ENCODE measurements at regions not wholly inside any gene's neighbourhood (a gene's known extent, or its start where the extent isn't known, plus 50 kb on each side); places are given as distances from the start of the nearest gene placed in this dataset.

DNA sequence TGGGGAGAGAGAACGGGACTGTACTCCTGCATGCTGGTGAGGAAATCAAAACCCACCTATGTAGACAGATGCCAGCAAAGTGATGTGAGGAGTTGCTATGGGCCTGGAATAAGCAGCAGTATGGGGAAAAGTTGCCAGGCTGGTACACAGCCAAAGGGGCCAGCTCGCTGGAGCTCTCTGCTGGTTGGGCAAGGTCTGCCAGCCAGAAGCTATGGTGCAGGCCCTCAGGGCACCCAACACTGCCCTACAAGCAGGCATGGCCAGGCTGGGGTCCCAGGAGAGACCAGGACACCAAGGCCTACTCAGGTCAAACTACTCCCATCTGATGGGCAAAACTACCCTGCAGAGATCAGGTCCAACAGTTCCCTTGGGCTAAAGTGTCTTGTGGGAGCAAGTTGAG is 916.6 kb downstream of the IPMK start:
- no peak for TF ChIP-seq SIN3A (IDR thresholded peaks at IDR 0.05; ENCODE audit: borderline replicate concordance, insufficient read depth, low read depth, low read length)
- TF ChIP-seq TCF7L2 (IDR thresholded peaks at IDR 0.05; ENCODE audit: low read depth, low read length): no peak
- TF ChIP-seq, protein P1, sequence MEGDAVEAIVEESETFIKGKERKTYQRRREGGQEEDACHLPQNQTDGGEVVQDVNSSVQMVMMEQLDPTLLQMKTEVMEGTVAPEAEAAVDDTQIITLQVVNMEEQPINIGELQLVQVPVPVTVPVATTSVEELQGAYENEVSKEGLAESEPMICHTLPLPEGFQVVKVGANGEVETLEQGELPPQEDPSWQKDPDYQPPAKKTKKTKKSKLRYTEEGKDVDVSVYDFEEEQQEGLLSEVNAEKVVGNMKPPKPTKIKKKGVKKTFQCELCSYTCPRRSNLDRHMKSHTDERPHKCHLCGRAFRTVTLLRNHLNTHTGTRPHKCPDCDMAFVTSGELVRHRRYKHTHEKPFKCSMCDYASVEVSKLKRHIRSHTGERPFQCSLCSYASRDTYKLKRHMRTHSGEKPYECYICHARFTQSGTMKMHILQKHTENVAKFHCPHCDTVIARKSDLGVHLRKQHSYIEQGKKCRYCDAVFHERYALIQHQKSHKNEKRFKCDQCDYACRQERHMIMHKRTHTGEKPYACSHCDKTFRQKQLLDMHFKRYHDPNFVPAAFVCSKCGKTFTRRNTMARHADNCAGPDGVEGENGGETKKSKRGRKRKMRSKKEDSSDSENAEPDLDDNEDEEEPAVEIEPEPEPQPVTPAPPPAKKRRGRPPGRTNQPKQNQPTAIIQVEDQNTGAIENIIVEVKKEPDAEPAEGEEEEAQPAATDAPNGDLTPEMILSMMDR (IDR thresholded peaks at IDR 0.05): no peak
- no peak for TF ChIP-seq POLR2AphosphoS5 (IDR thresholded peaks at IDR 0.05; ENCODE audit: low read depth, low read length)
- TF ChIP-seq, protein P2, sequence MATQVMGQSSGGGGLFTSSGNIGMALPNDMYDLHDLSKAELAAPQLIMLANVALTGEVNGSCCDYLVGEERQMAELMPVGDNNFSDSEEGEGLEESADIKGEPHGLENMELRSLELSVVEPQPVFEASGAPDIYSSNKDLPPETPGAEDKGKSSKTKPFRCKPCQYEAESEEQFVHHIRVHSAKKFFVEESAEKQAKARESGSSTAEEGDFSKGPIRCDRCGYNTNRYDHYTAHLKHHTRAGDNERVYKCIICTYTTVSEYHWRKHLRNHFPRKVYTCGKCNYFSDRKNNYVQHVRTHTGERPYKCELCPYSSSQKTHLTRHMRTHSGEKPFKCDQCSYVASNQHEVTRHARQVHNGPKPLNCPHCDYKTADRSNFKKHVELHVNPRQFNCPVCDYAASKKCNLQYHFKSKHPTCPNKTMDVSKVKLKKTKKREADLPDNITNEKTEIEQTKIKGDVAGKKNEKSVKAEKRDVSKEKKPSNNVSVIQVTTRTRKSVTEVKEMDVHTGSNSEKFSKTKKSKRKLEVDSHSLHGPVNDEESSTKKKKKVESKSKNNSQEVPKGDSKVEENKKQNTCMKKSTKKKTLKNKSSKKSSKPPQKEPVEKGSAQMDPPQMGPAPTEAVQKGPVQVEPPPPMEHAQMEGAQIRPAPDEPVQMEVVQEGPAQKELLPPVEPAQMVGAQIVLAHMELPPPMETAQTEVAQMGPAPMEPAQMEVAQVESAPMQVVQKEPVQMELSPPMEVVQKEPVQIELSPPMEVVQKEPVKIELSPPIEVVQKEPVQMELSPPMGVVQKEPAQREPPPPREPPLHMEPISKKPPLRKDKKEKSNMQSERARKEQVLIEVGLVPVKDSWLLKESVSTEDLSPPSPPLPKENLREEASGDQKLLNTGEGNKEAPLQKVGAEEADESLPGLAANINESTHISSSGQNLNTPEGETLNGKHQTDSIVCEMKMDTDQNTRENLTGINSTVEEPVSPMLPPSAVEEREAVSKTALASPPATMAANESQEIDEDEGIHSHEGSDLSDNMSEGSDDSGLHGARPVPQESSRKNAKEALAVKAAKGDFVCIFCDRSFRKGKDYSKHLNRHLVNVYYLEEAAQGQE (IDR thresholded peaks at IDR 0.05; ENCODE audit: insufficient read depth in 1 of 2, low read depth in 2 of 2, low read length in 1 of 2): no peak
- ATAC-seq: no peak
- no peaks in the 10 kb centered on the region for H3K27me3 ChIP-seq (ENCODE audit: control insufficient read depth, insufficient read depth, low read length)
- DNase-seq (ENCODE audit: low read depth, low spot score): no peak
- intact Hi-C loops (cut with micrococcal nuclease; ENCODE audit: unreplicated experiment): no loop called here
- ChIA-PET CTCF (no interaction called here), POLR2A (interaction anchor here (0.6 kb wide), 1 partner anchor 107 kb away, joined by 4 read pairs; no protein-coding TSS in a partner anchor)
- H3K27ac ChIP-seq (ENCODE audit: low read length): no peak overlapping the region
- in situ Hi-C loops (cut with HindIII; ENCODE audit: low pct_unique_long_range_greater_than_20kb, low sequenced_read_pairs): no loop called here
- no peaks in the 10 kb centered on the region for H3K36me3 ChIP-seq (ENCODE audit: control insufficient read depth, insufficient read depth, low read length)
- BruUV-seq (replicated peaks): no TSS peak
- no peaks in the 10 kb centered on the region for H3K4me1 ChIP-seq (ENCODE audit: control insufficient read depth, insufficient read depth, low read length)
- H3K4me3 ChIP-seq (ENCODE audit: low read depth in 2 of 2, low read length in 2 of 2): no peak overlapping the region
- peaks cover 7% of the 10 kb centered on the region; the same call in 1 of the 2 replicates for H3K9me3 ChIP-seq (ENCODE audit: control insufficient read depth, insufficient read depth, low read depth, low read length)

DNA sequence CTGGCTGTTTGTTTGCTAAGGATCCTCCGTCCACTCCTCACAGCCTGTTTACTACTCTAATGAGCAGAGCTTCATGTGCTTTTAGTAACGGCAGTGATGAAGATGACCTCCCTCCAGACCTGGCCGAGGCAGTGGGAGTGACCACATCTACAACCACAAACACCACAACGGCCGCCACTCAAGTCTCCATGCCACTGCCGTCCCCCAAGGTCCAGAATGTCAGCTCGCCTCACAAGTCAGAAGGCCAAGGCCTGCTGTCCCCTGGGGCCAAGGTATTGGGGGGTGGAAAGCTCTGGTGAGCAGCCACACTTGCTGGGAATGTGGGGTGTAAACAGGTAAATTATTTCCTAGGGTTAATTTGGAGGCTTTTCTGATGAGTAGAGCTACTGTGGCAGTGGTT is 926.4 kb downstream of the IPMK start:
- Histone ChIP-seq H3K4me1 (ENCODE audit: control insufficient read depth, insufficient read depth, low read length) (no peaks in the 10 kb centered on the region), H3K4me3 (ENCODE audit: low read depth in 2 of 2, low read length in 2 of 2) (no peak overlapping the region), H3K9me3 (ENCODE audit: control insufficient read depth, insufficient read depth, low read depth, low read length) (no peaks in the 10 kb centered on the region), H3K36me3 (ENCODE audit: control insufficient read depth, insufficient read depth, low read length) (no peaks in the 10 kb centered on the region), H3K27ac (ENCODE audit: low read length) (no peak overlapping the region), H3K27me3 (ENCODE audit: control insufficient read depth, insufficient read depth, low read length) (no peaks in the 10 kb centered on the region)
- DNase-seq (ENCODE audit: low read depth, low spot score): no peak
- ATAC-seq: no peak
- CTCF ChIA-PET: no interaction called here
- in situ Hi-C loops (cut with HindIII; ENCODE audit: low pct_unique_long_range_greater_than_20kb, low sequenced_read_pairs): no loop called here
- intact Hi-C loops (cut with micrococcal nuclease; ENCODE audit: unreplicated experiment): no loop called here
- BruUV-seq (replicated peaks): no TSS peak
- TF ChIP-seq TCF7L2 (IDR thresholded peaks at IDR 0.05; ENCODE audit: low read depth, low read length) (no peak), SIN3A (IDR thresholded peaks at IDR 0.05; ENCODE audit: borderline replicate concordance, insufficient read depth, low read depth, low read length) (no peak), POLR2AphosphoS5 (IDR thresholded peaks at IDR 0.05; ENCODE audit: low read depth, low read length) (no peak)
- TF ChIP-seq, protein P2 (IDR thresholded peaks at IDR 0.05; ENCODE audit: insufficient read depth in 1 of 2, low read depth in 2 of 2, low read length in 1 of 2): no peak
- TF ChIP-seq, protein P1 (IDR thresholded peaks at IDR 0.05): no peak
- POLR2A ChIA-PET: no interaction called here

Measured in Panc1 (cell line).